ENCODE measurements at regions not wholly inside any gene's neighbourhood (a gene's known extent, or its start where the extent isn't known, plus 50 kb on each side); places are given as distances from the start of the nearest gene placed in this dataset.

- H3K9me3 ChIP-seq (ENCODE audit: control insufficient read depth, low read length), result peaks cover 4% of the 10 kb centered on the region
- H3K4me3 ChIP-seq (ENCODE audit: low read length), result no peak overlapping the region
- no peak overlapping the region for H3K4me3 Mint-ChIP-seq
- H3K27ac ChIP-seq (ENCODE audit: low read depth, low read length), result no peak overlapping the region
- no peak for TF ChIP-seq CTCF (conservative IDR thresholded peaks at IDR 0.05)
- H3K36me3 ChIP-seq (ENCODE audit: control insufficient read depth, insufficient read depth, low read length), result no peaks in the 10 kb centered on the region
- H3K4me1 Mint-ChIP-seq, result peaks cover 4% of the 10 kb centered on the region
- peaks cover 10% of the 10 kb centered on the region for H3K9me3 Mint-ChIP-seq
- no peaks in the 10 kb centered on the region for H3K27me3 ChIP-seq (ENCODE audit: control insufficient read depth, insufficient read depth, low read length, poor library complexity, severe bottlenecking)
- H3K36me3 Mint-ChIP-seq (ENCODE audit: low read depth), result peaks cover 14% of the 10 kb centered on the region
- H3K27me3 Mint-ChIP-seq (ENCODE audit: insufficient read depth), result no peaks in the 10 kb centered on the region
- WGBS, 2 experiments (ENCODE audit: insufficient coverage in 1 of 2, insufficient read length in 1 of 2), result 86 to 92% methylated on average over 1 of the region's 2 CpGs
- no peak overlapping the region for H3K27ac Mint-ChIP-seq
- DNase-seq, result no peak
- H3K4me1 ChIP-seq (ENCODE audit: control insufficient read depth, insufficient read depth, low read length), result no peaks in the 10 kb centered on the region
- no peak overlapping the region for H3K9ac ChIP-seq (ENCODE audit: extremely low read depth, low read length, poor library complexity, severe bottlenecking)
These were observed 608.8 kb upstream of the BOD1L1 start for GRCh38 chr4:14236359-14236758.

GRCh38 chr4:14237911-14238310 is 610.4 kb upstream of the BOD1L1 start:
- no peak for TF ChIP-seq CTCF (conservative IDR thresholded peaks at IDR 0.05)
- no peak for DNase-seq
- no peaks in the 10 kb centered on the region for H3K4me1 ChIP-seq (ENCODE audit: control insufficient read depth, insufficient read depth, low read length)

GRCh38 chr4:14241574-14241973 is 614.0 kb upstream of the BOD1L1 start:
- Histone ChIP-seq H3K9me3 (ENCODE audit: control insufficient read depth, low read length) (peaks cover 4% of the 10 kb centered on the region), H3K4me3 (ENCODE audit: low read length) (no peak overlapping the region), H3K9ac (ENCODE audit: extremely low read depth, low read length, poor library complexity, severe bottlenecking) (no peak overlapping the region), H3K27ac (ENCODE audit: low read depth, low read length) (no peak overlapping the region), H3K27me3 (ENCODE audit: control insufficient read depth, insufficient read depth, low read length, poor library complexity, severe bottlenecking) (no peaks in the 10 kb centered on the region), H3K4me1 (ENCODE audit: control insufficient read depth, insufficient read depth, low read length) (no peaks in the 10 kb centered on the region), H3K36me3 (ENCODE audit: control insufficient read depth, insufficient read depth, low read length) (no peaks in the 10 kb centered on the region)
- WGBS, 2 experiments (ENCODE audit: insufficient coverage in 1 of 2, insufficient read length in 1 of 2), result 80 to 96% methylated on average over 1 to 3 of the region's 3 CpGs
- no peak for DNase-seq
- Mint-ChIP-seq H3K9me3 (peaks cover 7% of the 10 kb centered on the region), H3K27me3 (ENCODE audit: insufficient read depth) (no peaks in the 10 kb centered on the region), H3K36me3 (ENCODE audit: low read depth) (peaks cover 12% of the 10 kb centered on the region), H3K4me3 (no peak overlapping the region), H3K4me1 (no peaks in the 10 kb centered on the region), H3K27ac (no peak overlapping the region)
- TF ChIP-seq CTCF (conservative IDR thresholded peaks at IDR 0.05), result no peak

More at GRCh38 chr4:14237911-14238310, 610.4 kb upstream of the BOD1L1 start:
- Mint-ChIP-seq H3K4me1 (peaks cover 4% of the 10 kb centered on the region), H3K9me3 (peaks cover 10% of the 10 kb centered on the region), H3K27me3 (ENCODE audit: insufficient read depth) (no peaks in the 10 kb centered on the region), H3K36me3 (ENCODE audit: low read depth) (peaks cover 14% of the 10 kb centered on the region), H3K4me3 (no peak overlapping the region), H3K27ac (no peak overlapping the region)
- WGBS, 2 experiments (ENCODE audit: insufficient coverage in 1 of 2, insufficient read length in 1 of 2), result 70 to 82% methylated on average over 1 to 2 of the region's 2 CpGs
- Histone ChIP-seq H3K4me3 (ENCODE audit: low read length) (no peak overlapping the region), H3K36me3 (ENCODE audit: control insufficient read depth, insufficient read depth, low read length) (no peaks in the 10 kb centered on the region), H3K9me3 (ENCODE audit: control insufficient read depth, low read length) (peaks cover 4% of the 10 kb centered on the region), H3K27me3 (ENCODE audit: control insufficient read depth, insufficient read depth, low read length, poor library complexity, severe bottlenecking) (no peaks in the 10 kb centered on the region), H3K27ac (ENCODE audit: low read depth, low read length) (no peak overlapping the region), H3K9ac (ENCODE audit: extremely low read depth, low read length, poor library complexity, severe bottlenecking) (no peak overlapping the region)
